C4-2B (cell line): ENCODE measurements at regions not wholly inside any gene's neighbourhood (a gene's known extent, or its start where the extent isn't known, plus 50 kb on each side); places are given as distances from the start of the nearest gene placed in this dataset.

Experiments
- H3K27ac ChIP-seq: fragments of 450-650 bp; 2 replicates; pipeline ENCODE4 v1.5.1; 2017
- ZFX ChIP-seq: fragments of 450-650 bp; IDR thresholded peaks from 2 replicates; pipeline ENCODE4 v1.6.1; 2017
- TF ChIP-seq, protein P1 (sequence below): fragments of 450-650 bp; conservative IDR thresholded peaks from 2 replicates; pipeline ENCODE4 v1.5.1; 2017; ENCODE audit warnings: mild to moderate bottlenecking

DNA sequence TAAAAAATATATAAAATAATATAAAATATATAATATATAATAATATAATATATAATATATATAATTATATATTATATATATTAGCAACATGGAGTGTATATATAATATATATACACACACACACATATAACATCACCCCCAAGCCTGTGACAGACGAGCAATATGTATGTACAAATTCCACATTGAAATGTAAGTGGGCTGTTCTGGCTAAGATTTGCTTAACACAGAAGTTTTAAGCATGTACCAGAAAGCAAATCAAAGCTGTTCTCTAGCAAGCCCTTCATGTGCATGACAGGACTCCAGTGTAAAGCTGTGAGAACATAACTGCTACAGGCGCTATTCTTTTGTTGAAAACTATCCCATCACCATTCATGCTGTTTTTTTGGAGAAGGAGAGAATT, 261.7 kb upstream of the TNP1 start:
- TF ChIP-seq ZFX, result no peak
- H3K27ac ChIP-seq, result no peak overlapping the region

GRCh38 chr2:217120429-217120828, 260.6 kb upstream of the TNP1 start:
- no peak overlapping the region for H3K27ac ChIP-seq
- TF ChIP-seq ZFX, result no peak
- TF ChIP-seq, protein P1, sequence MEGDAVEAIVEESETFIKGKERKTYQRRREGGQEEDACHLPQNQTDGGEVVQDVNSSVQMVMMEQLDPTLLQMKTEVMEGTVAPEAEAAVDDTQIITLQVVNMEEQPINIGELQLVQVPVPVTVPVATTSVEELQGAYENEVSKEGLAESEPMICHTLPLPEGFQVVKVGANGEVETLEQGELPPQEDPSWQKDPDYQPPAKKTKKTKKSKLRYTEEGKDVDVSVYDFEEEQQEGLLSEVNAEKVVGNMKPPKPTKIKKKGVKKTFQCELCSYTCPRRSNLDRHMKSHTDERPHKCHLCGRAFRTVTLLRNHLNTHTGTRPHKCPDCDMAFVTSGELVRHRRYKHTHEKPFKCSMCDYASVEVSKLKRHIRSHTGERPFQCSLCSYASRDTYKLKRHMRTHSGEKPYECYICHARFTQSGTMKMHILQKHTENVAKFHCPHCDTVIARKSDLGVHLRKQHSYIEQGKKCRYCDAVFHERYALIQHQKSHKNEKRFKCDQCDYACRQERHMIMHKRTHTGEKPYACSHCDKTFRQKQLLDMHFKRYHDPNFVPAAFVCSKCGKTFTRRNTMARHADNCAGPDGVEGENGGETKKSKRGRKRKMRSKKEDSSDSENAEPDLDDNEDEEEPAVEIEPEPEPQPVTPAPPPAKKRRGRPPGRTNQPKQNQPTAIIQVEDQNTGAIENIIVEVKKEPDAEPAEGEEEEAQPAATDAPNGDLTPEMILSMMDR, result no peak

DNA sequence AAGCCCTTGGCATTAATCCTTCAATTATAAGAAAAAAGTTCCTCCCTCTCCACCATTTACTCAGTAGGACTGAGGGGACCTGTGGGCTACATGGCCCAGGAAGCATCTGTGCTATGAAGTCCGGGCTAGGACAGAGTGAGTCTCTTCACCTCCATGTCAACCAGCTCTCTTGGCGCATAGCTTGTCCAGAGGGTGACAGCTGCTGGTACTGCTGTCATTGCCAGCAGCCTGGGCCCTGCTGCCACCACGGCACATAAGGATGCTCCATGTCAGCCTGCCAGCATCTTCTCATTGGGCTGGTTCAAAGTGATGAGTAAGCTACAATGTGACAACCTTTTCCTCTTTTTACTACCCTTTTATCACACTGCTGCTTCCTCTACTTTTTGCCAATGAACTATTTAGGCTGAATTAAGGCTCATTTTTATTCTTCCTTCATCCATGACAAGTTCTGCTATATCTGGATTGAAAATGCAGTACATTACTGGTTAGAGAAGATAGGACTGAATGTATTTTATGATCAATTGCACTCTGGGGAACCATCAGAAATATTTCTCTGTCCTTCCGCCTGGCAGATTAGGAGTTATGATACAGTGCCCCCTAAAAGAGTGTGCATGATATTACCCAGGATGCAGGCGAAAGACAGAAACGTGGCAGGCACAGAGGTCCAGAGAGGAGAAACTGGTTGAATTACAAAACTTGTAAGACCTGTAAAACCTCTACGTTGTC, 258.9 kb upstream of the TNP1 start:
- TF ChIP-seq, protein P1, result no peak
- no peak for TF ChIP-seq ZFX

DNA sequence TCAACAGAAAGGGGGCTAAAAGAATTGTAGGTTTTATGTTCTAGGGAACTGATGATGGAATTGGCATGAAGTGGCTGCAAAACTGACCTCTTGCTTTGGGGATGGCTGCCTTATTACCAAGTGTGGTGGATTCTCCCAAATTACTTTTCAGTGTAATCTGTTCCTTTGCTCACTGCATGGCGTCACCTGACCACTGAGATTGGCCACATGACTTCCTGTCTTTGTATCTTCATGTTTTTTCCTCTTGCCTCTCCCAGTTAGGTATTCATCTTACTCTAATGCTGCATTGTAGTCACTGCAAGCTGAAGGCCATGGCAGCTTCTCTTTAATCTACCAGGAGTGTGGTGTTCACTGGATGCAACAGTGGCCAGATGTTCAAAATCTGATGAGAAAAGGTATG, 257.7 kb upstream of the TNP1 start:
- H3K27ac ChIP-seq, result no peak overlapping the region
- TF ChIP-seq, protein P1, result no peak
- TF ChIP-seq ZFX, result no peak

More for the DNA sequence above, 258.9 kb upstream of the TNP1 start:
- H3K27ac ChIP-seq, result no peak overlapping the region

DNA sequence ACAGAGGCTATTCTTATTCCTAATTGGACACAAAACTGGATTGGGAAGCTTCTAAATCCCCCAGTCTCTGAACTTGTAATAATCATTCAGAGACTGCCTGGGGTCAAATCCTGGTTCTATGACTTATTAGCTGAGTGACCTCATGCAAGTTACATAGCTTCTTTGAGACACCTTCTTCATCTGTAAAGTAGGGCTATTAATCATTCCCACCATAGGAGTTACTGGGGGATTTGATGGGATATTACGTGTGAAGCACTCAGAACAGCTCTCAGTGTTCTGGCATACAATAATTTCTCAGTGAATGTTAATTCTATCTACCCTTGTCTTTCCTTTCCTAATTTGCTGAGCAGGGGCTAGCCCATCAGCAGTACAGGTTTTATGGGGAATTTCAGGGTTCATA, 256.7 kb upstream of the TNP1 start:
- TF ChIP-seq, protein P1, result no peak
- TF ChIP-seq ZFX, result no peak
- H3K27ac ChIP-seq, result no peak overlapping the region

DNA sequence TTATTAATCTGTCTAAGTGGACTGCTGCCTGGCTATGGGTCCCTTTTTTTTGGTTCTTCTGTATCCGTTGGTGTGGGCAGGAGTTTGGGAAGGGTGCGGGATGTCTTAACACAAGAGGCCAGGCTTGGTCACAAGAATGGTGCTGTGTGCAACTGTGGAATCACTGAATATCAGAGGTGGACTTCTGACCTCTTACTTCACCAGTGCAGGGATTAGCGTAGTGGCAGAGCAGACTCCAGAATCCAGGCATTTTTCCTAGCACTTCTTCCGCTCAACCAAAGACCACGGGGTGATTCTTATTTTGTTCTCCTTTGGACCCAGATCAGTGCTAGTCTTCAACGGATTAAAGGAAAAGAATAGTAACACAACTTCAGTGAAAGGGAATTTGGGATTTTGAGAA, 254.3 kb upstream of the TNP1 start:
- no peak for TF ChIP-seq ZFX
- TF ChIP-seq, protein P1, result no peak
- no peak overlapping the region for H3K27ac ChIP-seq

DNA sequence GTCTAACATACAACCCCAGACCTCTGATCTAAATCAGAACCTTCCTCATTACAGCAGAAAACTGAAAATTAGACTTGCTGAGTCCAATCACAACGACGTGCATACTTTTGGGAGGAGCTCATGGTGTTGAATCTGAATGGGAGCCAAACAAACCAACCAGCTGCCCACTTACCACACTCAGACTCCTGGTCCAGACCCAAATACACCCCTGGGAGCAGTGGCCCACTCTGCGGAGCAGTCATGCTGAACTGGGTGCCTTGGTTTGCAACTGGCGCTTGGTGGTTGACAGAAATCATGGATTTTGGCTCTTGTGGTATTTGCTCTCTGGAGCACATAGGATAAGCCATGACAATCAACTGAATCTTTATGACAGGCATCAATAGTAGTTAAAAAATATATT, 253.6 kb upstream of the TNP1 start:
- no peak overlapping the region for H3K27ac ChIP-seq
- TF ChIP-seq, protein P1, result no peak
- no peak for TF ChIP-seq ZFX

GRCh38 chr2:217110550-217110949, 250.7 kb upstream of the TNP1 start:
- no peak overlapping the region for H3K27ac ChIP-seq
- TF ChIP-seq ZFX, result no peak
- TF ChIP-seq, protein P1, result no peak
